Suppressor macrophage treated with lipopolysaccharide for 4 hours (primary cell): ENCODE measurements at regions not wholly inside any gene's neighbourhood (a gene's known extent, or its start where the extent isn't known, plus 50 kb on each side); places are given as distances from the start of the nearest gene placed in this dataset.
A peak's percentile ranks its signal among the peaks of the same experiment; 100 is the strongest.

Experiments
- DNase-seq: peaks from one replicate; pipeline ENCODE4 v3.0.0-alpha.2; 2020

- no peak for DNase-seq
Measured at GRCh38 chr22:44442186-44442815, 55.7 kb downstream of the RTL6 start.

GRCh38 chr22:44441401-44442185 lies 56.4 kb downstream of the RTL6 start:
- DNase-seq = no peak

- no peak for DNase-seq
Measured at GRCh38 chr22:44440224-44441160, 57.5 kb downstream of the RTL6 start.

DNA sequence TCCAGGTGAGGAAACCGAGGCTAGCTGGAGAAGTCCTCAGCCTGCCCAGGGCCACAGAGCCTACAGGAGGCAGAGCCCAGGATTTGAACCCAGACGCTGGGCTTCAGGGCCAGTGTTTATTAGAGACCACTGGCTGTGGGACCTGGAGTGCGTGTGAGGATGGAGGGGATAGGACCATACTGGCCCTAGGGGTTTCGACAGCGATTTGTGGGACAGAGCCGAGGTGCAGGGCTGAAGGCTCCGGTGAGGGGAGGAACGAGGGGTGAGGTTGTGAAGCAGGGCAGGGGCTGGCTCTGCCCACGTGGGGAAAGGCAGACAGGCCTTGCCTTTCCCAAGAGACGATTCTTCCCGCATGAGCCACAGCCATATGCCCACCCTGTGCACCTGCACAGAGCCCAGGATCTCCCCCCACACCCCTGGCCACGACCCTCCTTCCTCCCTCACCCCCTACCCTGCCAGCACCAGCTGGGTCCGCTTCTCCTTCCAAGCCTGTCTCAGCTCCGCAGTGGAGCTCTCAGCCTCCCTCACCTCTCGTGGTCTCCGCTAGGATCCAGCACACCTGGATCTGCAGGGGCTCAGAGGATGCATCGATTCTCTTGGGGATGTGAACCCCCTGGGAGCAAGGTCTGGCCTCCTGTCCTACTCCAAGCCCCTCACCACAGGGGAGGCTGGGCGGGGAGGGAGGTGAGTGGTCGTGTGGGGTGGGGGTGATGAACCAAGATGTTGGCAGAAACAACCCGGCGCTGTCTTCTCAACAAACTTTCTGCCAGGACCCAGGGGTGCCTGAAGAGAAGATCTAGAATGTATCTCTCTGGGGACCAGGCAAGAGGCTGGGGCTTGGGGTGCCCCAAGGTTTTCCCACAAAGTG lies 58.4 kb downstream of the RTL6 start:
- DNase-seq = no peak

DNA sequence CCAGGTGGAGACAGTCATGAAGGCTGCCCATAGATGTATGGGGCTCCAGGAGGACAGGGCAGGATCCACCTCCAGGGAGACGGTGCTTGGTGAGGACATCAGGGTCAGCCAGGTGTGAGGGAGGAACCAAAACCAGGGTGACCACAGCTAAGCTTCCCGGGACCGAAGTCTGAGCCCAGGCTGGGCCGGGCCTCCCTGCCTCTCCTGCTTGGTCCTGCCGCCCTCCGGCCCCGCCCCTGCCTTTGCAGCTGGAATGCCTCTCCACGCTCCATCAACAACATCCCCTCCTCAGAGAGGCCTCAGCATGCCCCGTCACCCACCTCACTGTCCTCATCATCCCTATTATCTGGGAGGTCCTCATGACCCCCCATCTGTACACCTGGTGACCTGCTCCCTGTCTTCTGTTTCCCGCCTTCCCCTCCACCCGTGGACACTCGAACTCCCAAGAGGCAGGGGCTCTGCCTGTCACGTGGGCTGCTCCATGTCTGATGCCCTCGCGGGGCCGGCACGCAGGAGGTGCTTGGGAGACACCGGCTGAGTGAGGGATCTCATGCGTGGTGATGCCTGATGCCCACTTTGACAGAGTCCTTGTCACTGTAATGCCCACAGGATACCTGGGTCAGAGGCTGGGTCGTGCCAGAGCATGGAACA lies 59.4 kb downstream of the RTL6 start:
- DNase-seq = no peak

DNA sequence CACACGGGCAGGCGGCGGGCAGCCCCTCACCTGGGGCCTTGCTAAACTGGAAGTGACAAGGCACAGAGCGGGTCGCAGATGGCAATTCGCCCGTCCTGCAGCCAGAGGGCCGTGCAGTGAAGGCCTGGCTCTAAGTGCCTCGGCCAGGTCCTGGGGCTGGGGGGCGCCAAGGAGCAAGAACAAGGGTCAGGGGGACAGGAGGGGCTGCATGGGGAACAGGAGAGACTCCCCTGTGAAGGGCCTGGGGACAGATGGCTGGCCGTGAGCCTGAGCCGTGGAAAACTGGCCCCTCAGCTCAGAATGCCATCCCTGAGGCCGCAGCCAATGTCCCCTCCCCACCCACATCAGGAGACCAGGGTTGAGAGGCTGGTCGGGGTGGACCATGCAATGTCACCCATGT lies 60.0 kb downstream of the RTL6 start:
- no peak for DNase-seq

DNA sequence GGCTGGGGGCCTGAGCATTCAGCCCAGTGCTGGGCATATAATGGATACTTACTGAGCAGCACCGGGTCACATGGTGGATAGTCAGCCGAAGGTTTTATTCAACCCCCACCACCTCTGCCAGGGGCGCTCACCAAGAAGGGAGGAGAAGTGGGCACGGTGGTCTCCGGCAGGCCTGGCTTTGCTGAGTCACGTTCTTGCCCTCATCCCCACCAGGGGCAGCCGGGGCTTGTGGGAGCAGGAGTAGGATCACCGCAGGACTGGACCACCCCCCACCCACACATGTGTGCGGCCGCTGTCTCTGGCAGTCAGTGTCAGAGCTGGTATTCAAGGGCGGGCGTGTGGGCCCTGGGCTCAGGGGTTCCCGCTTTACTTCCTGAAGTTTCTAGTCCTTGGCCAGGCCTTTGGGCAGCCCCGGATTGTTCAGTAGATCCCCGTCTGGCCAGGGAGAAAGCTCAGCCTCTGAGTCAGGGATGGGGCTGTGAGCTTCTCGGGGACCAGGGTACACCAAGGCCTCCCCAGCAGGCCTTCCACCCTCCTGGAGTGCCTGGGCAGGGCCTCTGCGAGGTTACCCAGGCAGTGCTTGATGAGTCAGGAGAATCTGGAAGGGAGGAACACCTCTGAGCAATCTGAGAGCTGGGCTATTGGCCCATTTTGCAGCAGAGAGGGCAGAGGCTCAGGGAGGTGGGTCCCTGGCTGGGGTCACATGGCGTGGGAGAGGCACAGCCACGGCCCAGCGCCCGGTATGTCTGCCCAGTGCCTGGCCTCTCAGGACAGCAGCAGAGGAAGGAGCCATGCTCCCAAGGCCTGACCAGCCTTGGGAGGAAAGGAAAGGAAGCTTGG lies 60.6 kb downstream of the RTL6 start:
- DNase-seq = no peak

GRCh38 chr22:44436736-44437135 lies 61.3 kb downstream of the RTL6 start:
- peak; percentile 41 for DNase-seq

- no peak for DNase-seq
Measured at GRCh38 chr22:44431256-44431655, 66.8 kb downstream of the RTL6 start.

GRCh38 chr22:44430716-44431115 lies 67.3 kb downstream of the RTL6 start:
- DNase-seq = no peak

DNA sequence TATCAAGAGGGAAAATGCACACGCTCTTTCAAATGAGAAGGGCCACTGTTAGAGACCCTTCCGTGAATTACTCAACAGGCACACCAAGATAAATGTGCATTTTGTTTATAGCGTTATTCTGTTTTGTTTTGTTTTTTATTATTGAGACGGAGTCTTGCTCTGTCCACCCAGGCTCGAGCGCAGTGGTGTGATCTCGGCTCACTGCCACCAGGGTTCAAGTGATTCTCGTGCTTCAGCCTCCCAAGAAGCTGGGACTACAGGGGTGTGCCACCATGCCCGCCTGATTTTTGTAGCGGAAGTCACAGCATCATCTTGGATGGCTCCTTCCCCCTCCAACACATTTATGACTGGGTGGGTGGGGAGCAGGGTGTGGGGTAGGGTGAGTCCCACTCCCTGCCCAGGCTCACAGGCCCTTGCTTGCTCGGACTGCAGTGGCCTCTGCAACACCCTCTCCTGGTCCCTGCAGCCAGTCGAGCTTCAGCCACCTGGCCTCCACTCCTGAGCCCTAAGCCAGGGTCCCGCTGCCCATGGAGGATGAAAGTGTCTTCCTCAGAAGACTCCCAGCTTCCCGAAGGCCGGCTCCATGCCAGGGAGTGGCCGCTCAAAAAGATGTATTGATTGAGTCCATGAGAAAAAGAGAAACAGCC lies 68.0 kb downstream of the RTL6 start:
- DNase-seq = no peak

- no peak for DNase-seq
Measured at GRCh38 chr22:44428941-44429830, 68.8 kb downstream of the RTL6 start.

GRCh38 chr22:44427611-44428470 lies 70.2 kb downstream of the RTL6 start:
- DNase-seq = no peak

DNA sequence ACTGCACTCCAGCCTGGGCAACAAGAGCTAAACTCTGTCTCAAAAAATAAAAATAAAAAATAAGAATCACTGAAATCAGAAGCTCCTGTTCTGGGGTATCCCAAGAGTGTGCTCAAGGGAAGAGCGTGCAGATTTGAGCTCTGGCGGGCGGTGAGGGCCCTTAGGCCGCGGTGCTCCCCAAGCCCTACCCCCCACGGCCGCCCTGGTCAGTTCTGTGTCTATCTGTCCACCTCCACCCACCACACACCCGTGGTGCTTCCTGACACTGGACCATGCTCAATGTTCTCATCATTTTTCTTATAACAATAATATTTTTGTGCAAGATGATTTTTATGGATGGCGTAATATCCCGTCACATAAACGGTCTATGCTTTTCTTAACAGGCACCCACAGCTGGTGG lies 71.1 kb downstream of the RTL6 start:
- DNase-seq = no peak

DNA sequence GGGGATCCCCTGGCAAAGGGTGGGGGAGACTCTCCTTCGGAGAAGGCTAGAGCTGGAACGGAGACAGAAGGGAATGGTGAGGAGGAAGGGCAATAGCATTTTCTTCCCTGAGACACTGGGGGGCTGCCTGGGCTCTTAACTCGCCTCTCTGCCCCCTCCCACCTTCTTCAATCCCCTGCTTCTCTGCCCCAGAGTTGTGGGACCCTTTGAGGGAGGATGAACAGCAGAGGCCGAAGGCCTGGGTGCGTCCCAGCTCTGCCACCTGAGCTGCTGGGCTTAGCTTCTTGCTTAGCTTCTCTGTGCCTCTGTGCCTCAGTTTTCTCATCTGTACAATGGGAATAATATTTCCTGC lies 72.4 kb downstream of the RTL6 start:
- DNase-seq = no peak

DNA sequence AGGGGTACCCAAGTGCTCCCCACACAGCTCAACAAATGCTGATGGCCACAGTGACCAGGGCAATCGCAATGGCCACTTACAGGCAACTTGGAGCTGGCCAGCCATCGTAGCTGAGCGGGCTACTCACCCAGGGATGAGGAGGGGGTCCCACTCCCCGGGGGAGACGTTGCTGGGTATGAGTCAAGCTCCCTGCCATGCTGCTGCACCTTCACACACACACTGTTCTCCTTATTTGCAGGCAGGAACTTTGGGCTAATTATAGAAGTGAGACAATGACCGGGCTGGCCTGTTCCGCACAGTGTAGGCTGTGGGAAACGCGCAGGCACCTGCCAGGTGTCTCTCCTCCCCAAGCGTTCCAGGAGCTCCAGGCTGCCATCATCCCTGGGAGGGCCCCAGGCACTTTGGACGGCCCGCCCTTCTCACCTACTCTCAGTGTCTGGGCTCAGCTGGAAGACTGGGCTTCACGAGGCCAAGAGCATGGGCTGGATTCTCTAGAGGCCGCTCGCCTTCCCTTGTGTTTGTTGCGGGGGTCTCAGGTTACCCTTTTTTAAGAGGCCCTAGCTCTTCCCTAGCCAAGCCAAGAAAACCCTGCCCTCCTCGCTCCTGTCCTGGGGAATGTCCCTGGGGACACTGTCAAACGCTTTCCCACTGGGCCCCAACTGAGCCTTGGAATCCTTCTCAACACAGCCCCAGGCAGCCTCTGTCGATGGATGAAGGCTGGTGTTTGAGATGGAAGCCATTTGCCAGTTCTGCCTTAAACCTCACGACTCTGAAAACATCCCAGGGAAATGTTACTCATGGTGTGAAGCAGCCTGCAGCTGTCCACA lies 73.0 kb downstream of the RTL6 start:
- no peak for DNase-seq

DNA sequence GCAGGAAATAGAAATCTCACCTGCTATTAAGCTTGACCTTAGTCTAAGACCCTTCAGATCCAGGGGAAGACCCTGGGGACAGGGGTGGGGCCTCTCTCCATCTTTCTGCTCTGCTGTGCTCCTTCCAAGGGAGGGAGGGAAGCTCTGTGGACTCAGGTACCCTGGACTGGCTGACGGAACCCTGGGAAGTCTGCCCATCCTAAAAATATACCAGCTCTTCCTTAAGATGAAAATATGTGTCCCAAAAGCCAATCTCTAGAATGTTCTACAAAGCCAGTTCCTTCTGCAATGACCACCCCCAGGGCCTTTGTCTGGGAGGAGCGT lies 73.7 kb downstream of the RTL6 start:
- DNase-seq = no peak
